ENCODE measurements at regions not wholly inside any gene's neighbourhood (a gene's known extent, or its start where the extent isn't known, plus 50 kb on each side); places are given as distances from the start of the nearest gene placed in this dataset.

GRCh38 chr16:65355706-65356105 lies 233.8 kb upstream of the CDH11 start:
- TF ChIP-seq PKNOX1 (IDR thresholded peaks at IDR 0.05): no peak
- no peak for TF ChIP-seq CTBP1 (IDR thresholded peaks at IDR 0.05; ENCODE audit: borderline replicate concordance)
- TF ChIP-seq SP1 (IDR thresholded peaks at IDR 0.05): no peak
- no peak for TF ChIP-seq ELF4 (IDR thresholded peaks at IDR 0.05)
- TF ChIP-seq L3MBTL2 (conservative IDR thresholded peaks at IDR 0.05): no peak
- no peak for TF ChIP-seq TARDBP (IDR thresholded peaks at IDR 0.05)
- TF ChIP-seq FOXK2 (IDR thresholded peaks at IDR 0.05): no peak
- TF ChIP-seq FOXM1 (IDR thresholded peaks at IDR 0.05; ENCODE audit: borderline replicate concordance): no peak
- TF ChIP-seq SUZ12 (IDR thresholded peaks at IDR 0.05): no peak
- no peak for TF ChIP-seq LEF1 (IDR thresholded peaks at IDR 0.05; ENCODE audit: borderline replicate concordance)
- TF ChIP-seq BHLHE40 (IDR thresholded peaks at IDR 0.05; ENCODE audit: borderline replicate concordance): no peak

Measured in HEK293T (cell line).